ENCODE measurements at regions not wholly inside any gene's neighbourhood (a gene's known extent, or its start where the extent isn't known, plus 50 kb on each side); places are given as distances from the start of the nearest gene placed in this dataset.

- DNase-seq (ENCODE audit: low read depth), result no peak
Observed at GRCh38 chr3:72434296-72434695, 413.9 kb downstream of the SHQ1 start.

GRCh38 chr3:72432246-72432645 is 416.0 kb downstream of the SHQ1 start:
- DNase-seq (ENCODE audit: low read depth), result no peak

- no peak for DNase-seq (ENCODE audit: low read depth)
Observed at GRCh38 chr3:72429589-72430353, 418.5 kb downstream of the SHQ1 start.

- no peak for DNase-seq (ENCODE audit: low read depth)
Observed at GRCh38 chr3:72428803-72429202, 419.4 kb downstream of the SHQ1 start.

GRCh38 chr3:72427624-72428023 is 420.6 kb downstream of the SHQ1 start:
- DNase-seq (ENCODE audit: low read depth), result no peak

GRCh38 chr3:72426618-72427397 is 421.4 kb downstream of the SHQ1 start:
- DNase-seq (ENCODE audit: low read depth), result no peak

- DNase-seq (ENCODE audit: low read depth), result no peak
Observed at GRCh38 chr3:72423643-72424042, 424.6 kb downstream of the SHQ1 start.

GRCh38 chr3:72421786-72422185 is 426.5 kb downstream of the SHQ1 start:
- no peak for DNase-seq (ENCODE audit: low read depth)

- DNase-seq (ENCODE audit: low read depth), result no peak
Observed at GRCh38 chr3:72421126-72421525, 427.1 kb downstream of the SHQ1 start.

- DNase-seq (ENCODE audit: low read depth), result no peak
Observed at GRCh38 chr3:72418856-72419255, 429.4 kb downstream of the SHQ1 start.

- no peak for DNase-seq (ENCODE audit: low read depth)
Observed at GRCh38 chr3:72418244-72418643, 430.0 kb downstream of the SHQ1 start.

- no peak for DNase-seq (ENCODE audit: low read depth)
Observed at GRCh38 chr3:72414481-72415016, 433.7 kb downstream of the SHQ1 start.

- DNase-seq (ENCODE audit: low read depth), result no peak
Observed at GRCh38 chr3:72413228-72413627, 435.0 kb downstream of the SHQ1 start.

- no peak for DNase-seq (ENCODE audit: low read depth)
Observed at GRCh38 chr3:72412340-72412956, 435.8 kb downstream of the SHQ1 start.

GRCh38 chr3:72411843-72412242 is 436.4 kb downstream of the SHQ1 start:
- no peak for DNase-seq (ENCODE audit: low read depth)

GRCh38 chr3:72411126-72411525 is 437.1 kb downstream of the SHQ1 start:
- DNase-seq (ENCODE audit: low read depth), result no peak

- no peak for DNase-seq (ENCODE audit: low read depth)
Observed at GRCh38 chr3:72408983-72409779, 439.1 kb downstream of the SHQ1 start.

- DNase-seq (ENCODE audit: low read depth), result no peak
Observed at GRCh38 chr3:72407766-72408165, 440.5 kb downstream of the SHQ1 start.

- no peak for DNase-seq (ENCODE audit: low read depth)
Observed at GRCh38 chr3:72405943-72406566, 442.2 kb downstream of the SHQ1 start.

- no peak for DNase-seq (ENCODE audit: low read depth)
Observed at GRCh38 chr3:72401005-72401545, 447.2 kb downstream of the SHQ1 start.

- no peak for DNase-seq (ENCODE audit: low read depth)
Observed at GRCh38 chr3:72398781-72399180, 449.5 kb downstream of the SHQ1 start.

Data from forelimb muscle (tissue), 1 donor.